Neural progenitor cell (in vitro differentiated cells): ENCODE measurements at regions not wholly inside any gene's neighbourhood (a gene's known extent, or its start where the extent isn't known, plus 50 kb on each side); places are given as distances from the start of the nearest gene placed in this dataset.

Experiments
- DNase-seq: peaks from one replicate; pipeline ENCODE4 v3.0.0-alpha.2; 2016; ENCODE audit warnings: low spot score
- H2AFZ ChIP-seq: fragments of 200-600 bp; sonication (generic); replicated peaks from 2 replicates; pipeline ENCODE4 v1.6.1; 2016; ENCODE audit warnings: antibody characterized with exemption
- H3F3A ChIP-seq: fragments of 200-600 bp; sonication (generic); 2 replicates; pipeline ENCODE4 v1.6.1; 2016; ENCODE audit warnings: antibody characterized with exemption, low read depth
- H3K27ac ChIP-seq: fragments of 200-600 bp; sonication (generic); 2 replicates; pipeline ENCODE4 v1.5.1; 2016; ENCODE audit warnings: mild to moderate bottlenecking
- H3K27me3 ChIP-seq: fragments of 200-600 bp; sonication (generic); 2 replicates; pipeline ENCODE4 v1.6.1; 2016; ENCODE audit warnings: mild to moderate bottlenecking, moderate library complexity
- H3K36me3 ChIP-seq: fragments of 200-600 bp; sonication (generic); 2 replicates; pipeline ENCODE4 v1.5.1; 2016
- H3K4me1 ChIP-seq: fragments of 200-600 bp; sonication (generic); 2 replicates; pipeline ENCODE4 v1.6.1; 2016; ENCODE audit warnings: mixed run types
- H3K4me2 ChIP-seq: fragments of 200-600 bp; sonication (generic); 2 replicates; pipeline ENCODE4 v1.6.1; 2016
- H3K4me3 ChIP-seq: fragments of 200-600 bp; sonication (generic); 2 replicates; pipeline ENCODE4 v1.5.1; 2016
- H3K79me2 ChIP-seq: fragments of 200-600 bp; sonication (generic); 2 replicates; pipeline ENCODE4 v1.6.1; 2016; ENCODE audit warnings: low read depth
- H3K9ac ChIP-seq: fragments of 200-600 bp; sonication (generic); 2 replicates; pipeline ENCODE4 v1.6.1; 2016
- H3K9me3 ChIP-seq: fragments of 200-600 bp; sonication (generic); 2 replicates; pipeline ENCODE4 v1.5.1; 2016; ENCODE audit warnings: low read depth
- H4K20me1 ChIP-seq: fragments of 200-600 bp; sonication (generic); 2 replicates; pipeline ENCODE4 v1.6.1; 2016; ENCODE audit warnings: low read depth
- H3K27ac Mint-ChIP-seq: 3 replicates; pipeline ENCODE4 v1.8.0; 2021; ENCODE audit warnings: mixed read lengths
- H3K27me3 Mint-ChIP-seq: 2 replicates; pipeline ENCODE4 v1.8.0; 2022; ENCODE audit warnings: low read depth, mild to moderate bottlenecking, inconsistent platforms, moderate library complexity, mixed read lengths; ENCODE audit not compliant: insufficient read depth
- H3K36me3 Mint-ChIP-seq: 3 replicates; pipeline ENCODE4 v1.8.0; 2021; ENCODE audit warnings: mixed read lengths
- H3K4me1 Mint-ChIP-seq: 3 replicates; pipeline ENCODE4 v1.8.0; 2021; ENCODE audit warnings: mixed read lengths
- H3K4me3 Mint-ChIP-seq: 3 replicates; pipeline ENCODE4 v1.8.0; 2021; ENCODE audit warnings: mild to moderate bottlenecking, moderate library complexity, mixed read lengths
- H3K9me3 Mint-ChIP-seq: 3 replicates; pipeline ENCODE4 v1.8.0; 2020; ENCODE audit warnings: mixed read lengths
- CTCF ChIP-seq: fragments of 200-600 bp; sonication (generic); IDR thresholded peaks from 2 replicates; pipeline ENCODE4 v1.5.1; 2017; ENCODE audit warnings: antibody characterized with exemption, mild to moderate bottlenecking
- EZH2 ChIP-seq: fragments of 200-600 bp; sonication (generic); IDR thresholded peaks from 2 replicates; pipeline ENCODE4 v1.6.1; 2017; ENCODE audit warnings: antibody characterized with exemption, mild to moderate bottlenecking, moderate library complexity
- EZH2phosphoT487 ChIP-seq: fragments of 200-600 bp; sonication (generic); IDR thresholded peaks from 2 replicates; pipeline ENCODE4 v1.6.1; 2017; ENCODE audit warnings: antibody characterized with exemption

DNA sequence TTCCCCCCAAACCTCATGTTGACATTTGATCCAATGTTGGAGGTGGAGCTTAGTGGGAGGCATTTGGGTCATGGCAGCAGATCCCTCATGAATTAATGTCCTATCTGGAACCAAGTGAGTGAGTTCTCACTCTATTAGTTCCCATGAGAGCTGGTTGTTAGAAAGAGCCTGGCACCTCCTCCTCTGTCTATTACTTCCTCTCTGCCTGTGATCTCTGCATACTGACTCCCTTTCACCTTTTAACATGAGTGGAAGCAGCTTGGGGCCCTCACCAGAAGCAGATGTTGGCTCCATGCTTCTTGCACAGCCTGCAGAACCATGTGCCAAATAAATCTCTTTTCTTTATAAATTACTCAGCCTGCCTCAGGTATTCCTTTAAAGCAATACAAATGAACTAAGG lies 127.3 kb upstream of the RALGAPA2 start:
- Histone ChIP-seq H3K4me3 (no peak overlapping the region), H3K4me2 (no peak overlapping the region), H3K36me3 (no peaks in the 10 kb centered on the region), H2AFZ (no peak overlapping the region), H3K9ac (no peak overlapping the region), H3K4me1 (no peaks in the 10 kb centered on the region), H3K79me2 (no peaks in the 10 kb centered on the region), H4K20me1 (no peaks in the 10 kb centered on the region), H3K27me3 (peaks cover 38% of the 10 kb centered on the region), H3K9me3 (no peaks in the 10 kb centered on the region), H3K27ac (no peak overlapping the region), H3F3A (no peaks in the 10 kb centered on the region)
- no peaks in the 10 kb centered on the region for H3K36me3 Mint-ChIP-seq
- no peak for DNase-seq
- TF ChIP-seq CTCF = no peak
- TF ChIP-seq EZH2 = no peak
- no peak for TF ChIP-seq EZH2phosphoT487
- peaks cover 13% of the 10 kb centered on the region for H3K27me3 Mint-ChIP-seq
- H3K27ac Mint-ChIP-seq = no peak overlapping the region
- H3K4me1 Mint-ChIP-seq = peaks cover 2% of the 10 kb centered on the region
- H3K4me3 Mint-ChIP-seq = no peak overlapping the region
- no peaks in the 10 kb centered on the region for H3K9me3 Mint-ChIP-seq

DNA sequence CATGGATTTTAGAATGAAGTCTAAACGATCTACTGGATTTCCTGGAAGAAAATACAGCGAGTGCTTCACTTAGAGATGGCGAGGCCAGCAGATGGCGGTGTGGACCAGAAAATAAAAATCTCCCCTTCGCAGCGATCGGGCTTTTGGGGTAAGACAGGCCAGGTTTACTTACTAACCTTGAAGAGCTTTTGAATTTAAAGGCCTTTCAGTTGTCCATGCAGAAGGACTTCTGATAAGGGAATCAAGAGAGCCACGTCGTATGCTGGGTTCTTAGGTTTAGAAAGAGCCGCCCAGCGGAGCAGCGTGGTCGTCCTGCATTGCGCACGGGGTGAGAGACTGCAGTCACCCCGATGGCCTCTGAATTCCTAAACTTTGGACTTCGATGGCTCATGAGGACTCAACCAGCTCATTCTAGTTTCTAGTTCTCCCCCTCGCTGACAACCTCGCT lies 125.2 kb upstream of the RALGAPA2 start:
- no peak overlapping the region for H2AFZ ChIP-seq
- peak; percentile 77 for DNase-seq
- no peak overlapping the region for H3K9ac ChIP-seq
- H3K4me3 ChIP-seq = no peak overlapping the region
- H3K36me3 ChIP-seq = no peaks in the 10 kb centered on the region
- no peaks in the 10 kb centered on the region for H3K36me3 Mint-ChIP-seq
- H3K4me3 Mint-ChIP-seq = no peak overlapping the region
- H3K79me2 ChIP-seq = no peaks in the 10 kb centered on the region
- H3K4me1 ChIP-seq = no peaks in the 10 kb centered on the region
- no peaks in the 10 kb centered on the region for H3K9me3 ChIP-seq
- TF ChIP-seq EZH2phosphoT487 = no peak
- peak; percentile 93 for TF ChIP-seq CTCF
- no peak for TF ChIP-seq EZH2
- peaks cover 38% of the 10 kb centered on the region for H3K27me3 ChIP-seq
- H4K20me1 ChIP-seq = no peaks in the 10 kb centered on the region
- no peak overlapping the region for H3K27ac ChIP-seq
- no peak overlapping the region for H3K27ac Mint-ChIP-seq
- H3K9me3 Mint-ChIP-seq = peaks cover 3% of the 10 kb centered on the region
- H3K4me1 Mint-ChIP-seq = peaks cover 2% of the 10 kb centered on the region
- peaks cover 17% of the 10 kb centered on the region for H3K27me3 Mint-ChIP-seq
- no peaks in the 10 kb centered on the region for H3F3A ChIP-seq
- peak overlapping the region; percentile 43 for H3K4me2 ChIP-seq

DNA sequence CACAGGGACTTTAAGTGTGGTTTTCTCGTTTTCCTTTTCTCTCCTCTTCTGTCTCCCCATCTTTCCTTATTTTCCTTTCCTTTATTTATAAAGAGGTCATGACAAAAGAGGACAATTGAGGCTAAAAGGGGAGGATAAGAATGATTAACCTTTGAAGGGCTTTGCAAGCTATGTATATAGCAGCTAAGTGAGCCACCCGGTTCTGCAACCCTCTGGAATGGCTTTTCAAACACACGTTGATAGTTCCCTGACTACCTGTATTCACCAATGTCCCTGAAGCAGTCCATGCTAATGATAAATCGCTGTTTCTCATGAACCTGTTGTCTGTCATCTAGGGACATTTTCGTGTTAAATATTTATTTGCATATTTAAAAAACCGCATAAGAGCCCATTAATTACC lies 124.4 kb upstream of the RALGAPA2 start:
- no peaks in the 10 kb centered on the region for H4K20me1 ChIP-seq
- no peaks in the 10 kb centered on the region for H3K9me3 ChIP-seq
- no peaks in the 10 kb centered on the region for H3K36me3 ChIP-seq
- H3K27me3 ChIP-seq = peaks cover 38% of the 10 kb centered on the region
- Mint-ChIP-seq H3K9me3 (peaks cover 3% of the 10 kb centered on the region), H3K27ac (no peak overlapping the region), H3K4me3 (no peak overlapping the region), H3K36me3 (no peaks in the 10 kb centered on the region), H3K27me3 (peaks cover 17% of the 10 kb centered on the region), H3K4me1 (peaks cover 2% of the 10 kb centered on the region)
- no peak for DNase-seq
- H3F3A ChIP-seq = no peaks in the 10 kb centered on the region
- TF ChIP-seq EZH2phosphoT487 (no peak), EZH2 (no peak), CTCF (no peak)
- H3K9ac ChIP-seq = no peak overlapping the region
- H3K27ac ChIP-seq = no peak overlapping the region
- H3K4me2 ChIP-seq = no peak overlapping the region
- no peak overlapping the region for H2AFZ ChIP-seq
- H3K79me2 ChIP-seq = no peaks in the 10 kb centered on the region
- no peak overlapping the region for H3K4me3 ChIP-seq
- H3K4me1 ChIP-seq = no peaks in the 10 kb centered on the region
